Transverse colon (tissue), 4 donors: ENCODE measurements at regions not wholly inside any gene's neighbourhood (a gene's known extent, or its start where the extent isn't known, plus 50 kb on each side); places are given as distances from the start of the nearest gene placed in this dataset.

Source experiments
- DNase-seq: peaks from one replicate; pipeline ENCODE4 v3.0.0-alpha.2; 2019
- H3K27ac ChIP-seq, 4 donors: fragments of 200-600 bp; sonication (generic); 2 replicates each; pipeline ENCODE4 v1.5.1; 2016 to 2018; ENCODE audit warnings: inconsistent platforms in 4 of 4
- H3K27me3 ChIP-seq: fragments of 200-600 bp; sonication (generic); 2 replicates; pipeline ENCODE4 v1.5.1; 2017; ENCODE audit warnings: inconsistent platforms
- H3K36me3 ChIP-seq, 4 donors: fragments of 200-600 bp; sonication (generic); 2 replicates each; pipeline ENCODE4 v1.5.1; 2017 to 2019; ENCODE audit warnings: inconsistent platforms in 4 of 4
- H3K4me1 ChIP-seq, 4 donors: fragments of 200-600 bp; sonication (generic); 2 replicates each; pipeline ENCODE4 v1.5.1; 2017 to 2020; ENCODE audit warnings: inconsistent platforms in 4 of 4
- H3K4me3 ChIP-seq, 4 donors: fragments of 200-600 bp; sonication (generic); 1 replicate in 1 of 4; 2 replicates in 3 of 4; pipeline versions ENCODE4 v1.5.1 to v1.6.1; 2017 to 2019; ENCODE audit warnings: inconsistent platforms in 4 of 4
- H3K9me3 ChIP-seq, 2 donors: fragments of 200-600 bp; sonication (generic); 2 replicates each; pipeline ENCODE4 v1.5.1; 2017 to 2019; ENCODE audit warnings: inconsistent platforms in 2 of 2
- CTCF ChIP-seq, 5 experiments: fragments of 200-600 bp in 3 of 5; fragments of 450-650 bp in 2 of 5; sonication (generic) in 3 of 5; IDR thresholded peaks; 1 replicate in 2 of 5; 2 replicates in 3 of 5; pipeline ENCODE4 v1.5.1; 2016 to 2017; ENCODE audit warnings: antibody characterized with exemption in 5 of 5, inconsistent platforms in 3 of 5, mild to moderate bottlenecking in 2 of 5, moderate library complexity in 1 of 5
- EP300 ChIP-seq: sonication (generic); formaldehyde crosslinking; IDR thresholded peaks from one replicate; pipeline ENCODE4 v1.6.1; 2017; ENCODE audit warnings: antibody characterized with exemption, low read depth
- POLR2A ChIP-seq: fragments of 450-650 bp; IDR thresholded peaks from one replicate; pipeline ENCODE4 v1.6.1; 2016; ENCODE audit warnings: antibody characterized with exemption, mild to moderate bottlenecking, moderate library complexity
- POLR2AphosphoS5 ChIP-seq, 3 donors: sonication (generic); formaldehyde crosslinking; IDR thresholded peaks; one replicate each; pipeline ENCODE4 v1.6.1; 2016; ENCODE audit warnings: antibody characterized with exemption in 3 of 3
- WGBS, 2 donors: methylation state at CpG; one replicate each; pipeline ENCODE4 v1.1.5; 2018; ENCODE audit warnings: low coverage in 1 of 2; 5-methylcytosine and 5-hydroxymethylcytosine counted together
- in situ Hi-C, 4 donors: fragments of 200-750 bp; cut with MboI; loops; one replicate each; pipeline versions ENCODE4 v1.15.0 to v1.15.1; 2017; ENCODE audit warnings: low sequenced_read_pairs in 3 of 4, low pct_ligation_motif_present in 1 of 4, low pct_unique_long_range_greater_than_20kb in 1 of 4
- intact Hi-C: fragments of 100-400 bp; cut with DNase I; formaldehyde crosslinking; loops from one replicate; pipeline ENCODE4 v1.15.1; 2023; ENCODE audit warnings: low total_unique reads

- no peak for DNase-seq
- Histone ChIP-seq H3K4me3 (no peak overlapping the region), H3K27ac (no peak overlapping the region), H3K27me3 (no peaks in the 10 kb centered on the region), H3K9me3 (no peaks in the 10 kb centered on the region), H3K4me1 (peaks cover 0 to 7% (median 0%) of the 10 kb centered on the region in 4 donors), H3K36me3 (no peaks in the 10 kb centered on the region)
- TF ChIP-seq POLR2A (no peak), POLR2AphosphoS5 (IDR thresholded peaks at IDR 0.05) (no peak), EP300 (no peak), CTCF (IDR thresholded peaks at IDR 0.05) (no peak)
- in situ Hi-C loops: loop anchor here in 1 of 4 donors (25.0 kb wide), 1 partner anchor 282 kb away; no protein-coding TSS in a partner anchor
- intact Hi-C loops: no loop called here
- 100% methylated on average over 1 of the region's 1 CpG for WGBS, 2 donors
Measured at GRCh38 chr12:47319746-47320145, 240.0 kb upstream of the AMIGO2 start.

- Histone ChIP-seq H3K4me3 (no peak overlapping the region), H3K36me3 (no peaks in the 10 kb centered on the region), H3K4me1 (peaks cover 0 to 7% (median 0%) of the 10 kb centered on the region in 4 donors), H3K9me3 (no peaks in the 10 kb centered on the region), H3K27me3 (no peaks in the 10 kb centered on the region), H3K27ac (no peak overlapping the region)
- 78% methylated on average over 4 of the region's 4 CpGs; no CpG with 5 or more reads in 1 of the 2 donors for WGBS, 2 donors
- DNase-seq: no peak
- intact Hi-C loops: no loop called here
- TF ChIP-seq POLR2AphosphoS5 (IDR thresholded peaks at IDR 0.05) (no peak), EP300 (no peak), CTCF (IDR thresholded peaks at IDR 0.05) (no peak), POLR2A (no peak)
- in situ Hi-C loops: loop anchor here in 1 of 4 donors (25.0 kb wide), 1 partner anchor 282 kb away; no protein-coding TSS in a partner anchor
Measured at GRCh38 chr12:47318963-47319362, 239.2 kb upstream of the AMIGO2 start.

- Histone ChIP-seq H3K4me3 (no peak overlapping the region), H3K27ac (peak overlapping the region in 3 of 4 donors; percentile 9 to 43 (median 31)), H3K36me3 (no peaks in the 10 kb centered on the region), H3K9me3 (no peaks in the 10 kb centered on the region), H3K27me3 (no peaks in the 10 kb centered on the region), H3K4me1 (peaks cover 0 to 10% (median 0%) of the 10 kb centered on the region in 4 donors)
- intact Hi-C loops: no loop called here
- TF ChIP-seq POLR2AphosphoS5 (IDR thresholded peaks at IDR 0.05) (no peak), POLR2A (no peak), CTCF (IDR thresholded peaks at IDR 0.05) (no peak), EP300 (no peak)
- WGBS, 2 donors: 54 to 68% methylated on average over 5 to 11 of the region's 11 CpGs
- DNase-seq: no peak
- in situ Hi-C loops: loop anchor here in 1 of 4 donors (25.0 kb wide), 1 partner anchor 280 kb away; no protein-coding TSS in a partner anchor
Measured at GRCh38 chr12:47317175-47317915, 237.6 kb upstream of the AMIGO2 start.

- in situ Hi-C loops: loop anchor here in 1 of 4 donors (25.0 kb wide), 1 partner anchor 279 kb away; no protein-coding TSS in a partner anchor
- H3K4me1 ChIP-seq: peaks cover 0 to 10% (median 0%) of the 10 kb centered on the region in 4 donors
Measured at GRCh38 chr12:47316609-47317049, 236.9 kb upstream of the AMIGO2 start.

More at GRCh38 chr12:47316609-47317049, 236.9 kb upstream of the AMIGO2 start:
- intact Hi-C loops: no loop called here
- Histone ChIP-seq H3K36me3 (no peaks in the 10 kb centered on the region), H3K9me3 (no peaks in the 10 kb centered on the region), H3K27me3 (no peaks in the 10 kb centered on the region), H3K4me3 (no peak overlapping the region), H3K27ac (no peak overlapping the region)
- WGBS, 2 donors: 60 to 62% methylated on average over 2 of the region's 2 CpGs
- DNase-seq: no peak
- TF ChIP-seq POLR2A: no peak
- peak in 1 of 3 donors; percentile 29 for TF ChIP-seq POLR2AphosphoS5 (IDR thresholded peaks at IDR 0.05)
- TF ChIP-seq EP300: no peak
- no peak for TF ChIP-seq CTCF (IDR thresholded peaks at IDR 0.05)
